H1 (cell line): ENCODE measurements at regions not wholly inside any gene's neighbourhood (a gene's known extent, or its start where the extent isn't known, plus 50 kb on each side); places are given as distances from the start of the nearest gene placed in this dataset.

ENCODE experiments used
- BACH1 ChIP-seq: IDR thresholded peaks from 2 replicates; pipeline ENCODE4 v1.6.1; 2012; ENCODE audit warnings: low read length, improper control_type of control experiment
- BCL11A ChIP-seq, 2 experiments: IDR thresholded peaks; one replicate each; pipeline ENCODE4 v1.6.1; 2011; ENCODE audit warnings: low read depth in 2 of 2, low read length in 2 of 2, mild to moderate bottlenecking in 2 of 2
- BRCA1 ChIP-seq: IDR thresholded peaks from 2 replicates; pipeline ENCODE4 v1.6.1; 2012; ENCODE audit warnings: low read depth, low read length, improper control_type of control experiment
- CREB1 ChIP-seq: IDR thresholded peaks from 2 replicates; pipeline ENCODE4 v1.6.1; 2012; ENCODE audit warnings: inconsistent platforms
- ZNF274 ChIP-seq: IDR thresholded peaks from 2 replicates; pipeline ENCODE4 v1.7.0; 2012; ENCODE audit warnings: low read length, borderline replicate concordance; ENCODE audit errors: extremely low read depth

- TF ChIP-seq BRCA1 (no peak), CREB1 (no peak), BACH1 (no peak), BCL11A (IDR thresholded peaks at IDR 0.05; ENCODE audit: low read depth in 2 of 2, low read length in 2 of 2) (no peak), ZNF274 (no peak)
Measured at GRCh38 chr2:238730881-238731280, 117.0 kb upstream of the TWIST2 start (continued).
